LNCAP (cell line): ENCODE measurements at regions not wholly inside any gene's neighbourhood (a gene's known extent, or its start where the extent isn't known, plus 50 kb on each side); places are given as distances from the start of the nearest gene placed in this dataset.

ENCODE experiments used
- TF ChIP-seq, protein P1 (sequence below): fragments of 450-650 bp; IDR thresholded peaks from 2 replicates; pipeline ENCODE4 v1.5.1; 2017; ENCODE audit warnings: mild to moderate bottlenecking

DNA sequence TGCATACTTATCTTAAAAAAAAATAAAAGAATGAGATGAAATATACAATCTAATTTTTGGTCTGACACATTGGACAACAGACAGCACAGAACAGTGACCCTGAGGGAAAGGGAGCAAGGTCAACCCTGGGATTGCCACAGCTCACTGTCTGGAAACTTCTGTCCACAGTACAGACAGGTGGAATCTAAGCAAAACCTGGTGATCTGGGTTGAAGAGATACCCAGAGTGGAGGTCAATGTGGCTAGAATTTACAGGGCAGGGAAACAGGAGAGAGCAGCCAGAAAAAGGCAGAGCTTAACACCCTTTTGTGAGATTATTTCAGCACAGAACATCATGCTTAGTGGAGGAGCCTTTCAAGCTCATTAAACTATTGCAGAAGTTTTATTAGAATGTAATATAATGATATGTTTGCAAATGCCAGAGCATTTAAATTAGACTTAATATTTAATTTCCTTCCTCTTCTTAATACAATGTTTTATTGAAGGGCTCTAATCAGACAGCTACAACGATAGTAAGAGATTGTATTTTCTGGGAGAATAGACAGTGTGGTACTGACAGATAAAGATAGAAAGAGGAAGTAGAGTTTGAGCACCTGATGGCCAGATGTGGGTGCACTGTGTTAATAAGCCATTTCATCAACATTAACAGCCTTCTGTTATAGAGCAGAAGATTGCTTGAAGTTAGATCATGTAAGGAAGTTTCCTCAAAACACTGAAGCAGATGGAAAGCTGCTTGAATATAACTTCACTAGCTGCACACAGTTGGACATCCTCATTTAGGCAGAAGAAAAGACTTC, 309.4 kb downstream of the HGF start:
- TF ChIP-seq, protein P1, sequence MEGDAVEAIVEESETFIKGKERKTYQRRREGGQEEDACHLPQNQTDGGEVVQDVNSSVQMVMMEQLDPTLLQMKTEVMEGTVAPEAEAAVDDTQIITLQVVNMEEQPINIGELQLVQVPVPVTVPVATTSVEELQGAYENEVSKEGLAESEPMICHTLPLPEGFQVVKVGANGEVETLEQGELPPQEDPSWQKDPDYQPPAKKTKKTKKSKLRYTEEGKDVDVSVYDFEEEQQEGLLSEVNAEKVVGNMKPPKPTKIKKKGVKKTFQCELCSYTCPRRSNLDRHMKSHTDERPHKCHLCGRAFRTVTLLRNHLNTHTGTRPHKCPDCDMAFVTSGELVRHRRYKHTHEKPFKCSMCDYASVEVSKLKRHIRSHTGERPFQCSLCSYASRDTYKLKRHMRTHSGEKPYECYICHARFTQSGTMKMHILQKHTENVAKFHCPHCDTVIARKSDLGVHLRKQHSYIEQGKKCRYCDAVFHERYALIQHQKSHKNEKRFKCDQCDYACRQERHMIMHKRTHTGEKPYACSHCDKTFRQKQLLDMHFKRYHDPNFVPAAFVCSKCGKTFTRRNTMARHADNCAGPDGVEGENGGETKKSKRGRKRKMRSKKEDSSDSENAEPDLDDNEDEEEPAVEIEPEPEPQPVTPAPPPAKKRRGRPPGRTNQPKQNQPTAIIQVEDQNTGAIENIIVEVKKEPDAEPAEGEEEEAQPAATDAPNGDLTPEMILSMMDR = no peak

DNA sequence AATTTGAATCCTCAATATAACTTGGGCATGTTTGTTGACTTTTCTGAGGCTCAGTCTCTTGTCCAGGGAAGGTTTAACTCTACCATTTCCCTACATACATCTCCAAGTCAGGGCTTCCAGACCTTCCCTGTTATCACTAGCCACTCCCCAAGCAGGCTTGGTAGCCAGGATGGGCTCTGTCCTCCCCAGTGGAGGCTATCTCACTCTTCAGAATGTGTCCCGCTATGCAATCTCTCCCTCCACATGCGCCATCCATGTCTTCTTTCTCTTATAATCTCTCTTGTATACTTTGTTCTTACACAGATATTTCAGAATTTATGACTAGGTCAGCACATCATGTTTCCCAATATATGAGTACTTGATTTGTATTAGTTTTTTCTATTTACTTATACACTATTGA, 310.4 kb downstream of the HGF start:
- TF ChIP-seq, protein P1 = no peak

DNA sequence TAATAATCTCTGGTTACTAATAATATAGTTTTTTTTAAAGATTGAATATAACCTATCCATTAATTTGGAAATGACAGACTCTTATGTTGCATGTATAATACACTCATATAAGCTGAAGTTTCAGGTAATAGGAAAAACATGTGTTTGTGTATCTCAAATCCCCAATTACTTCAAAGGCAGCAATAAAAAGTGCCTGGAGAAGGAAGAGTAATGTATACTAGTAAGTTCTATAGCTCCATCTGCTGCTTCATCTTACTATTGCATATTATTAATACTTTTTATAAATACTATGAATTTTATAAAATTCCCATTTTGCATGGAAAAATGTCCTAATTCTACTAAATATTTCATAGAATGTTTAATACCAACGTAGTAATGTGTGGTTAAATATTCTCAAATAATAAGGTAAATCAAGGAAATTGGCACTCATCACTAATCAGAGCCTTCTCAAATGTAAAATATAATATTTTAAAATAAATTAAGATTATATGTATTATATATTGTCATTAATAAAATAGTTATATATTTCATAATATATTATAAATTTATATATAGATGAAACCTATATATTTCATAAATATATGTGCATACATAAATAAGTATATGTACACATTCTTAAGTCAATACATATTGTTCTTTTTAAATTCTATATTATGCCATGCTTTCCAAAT, 311.9 kb downstream of the HGF start:
- TF ChIP-seq, protein P1 = peak; percentile 53

DNA sequence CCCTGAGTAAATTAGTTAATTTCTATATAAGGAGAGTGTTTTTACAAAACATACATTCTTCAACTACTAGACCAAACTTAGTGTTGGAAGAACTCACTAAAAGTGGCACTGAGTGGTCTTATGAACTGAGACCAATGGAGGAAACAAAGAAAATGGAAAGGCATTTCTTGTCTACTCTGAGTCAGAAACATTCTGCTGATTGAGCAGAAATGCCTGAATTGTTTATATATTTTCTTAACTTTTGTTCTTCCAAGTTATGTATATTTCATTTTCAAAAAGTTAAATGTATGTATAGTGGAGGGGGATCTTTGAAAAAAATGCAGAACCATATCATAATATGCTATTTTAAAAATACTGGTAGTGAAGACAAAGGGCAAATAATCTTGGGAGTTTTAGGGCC, 320.7 kb downstream of the HGF start:
- TF ChIP-seq, protein P1 = no peak

DNA sequence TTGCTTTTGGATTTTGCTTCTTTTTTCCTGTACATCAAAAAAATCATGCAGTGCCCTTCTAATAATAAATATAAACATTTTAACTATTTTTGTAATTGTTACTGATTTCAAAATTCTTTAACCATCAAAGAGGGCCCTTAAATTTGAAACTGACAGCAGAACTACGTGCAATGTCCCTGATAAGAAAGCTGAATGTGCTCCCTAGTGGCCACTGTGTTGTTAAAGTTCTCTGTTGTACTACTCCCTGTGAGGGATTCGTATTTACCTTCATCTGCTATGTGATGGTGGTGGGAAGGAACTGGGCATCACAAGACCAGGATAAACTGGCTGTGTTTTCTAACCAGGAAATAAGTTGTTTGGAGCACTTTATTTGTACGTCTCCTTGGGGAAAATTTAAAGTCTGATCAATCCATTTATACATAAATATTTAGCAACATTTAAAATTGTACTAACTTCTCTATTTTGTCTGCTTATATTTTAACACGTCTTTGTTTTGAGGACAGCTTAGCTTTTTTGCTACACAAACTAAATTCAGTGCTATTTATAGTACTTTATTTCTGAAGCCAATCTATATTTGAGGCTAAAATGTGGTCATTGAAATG, 322.4 kb downstream of the HGF start:
- TF ChIP-seq, protein P1 = peak; percentile 65

DNA sequence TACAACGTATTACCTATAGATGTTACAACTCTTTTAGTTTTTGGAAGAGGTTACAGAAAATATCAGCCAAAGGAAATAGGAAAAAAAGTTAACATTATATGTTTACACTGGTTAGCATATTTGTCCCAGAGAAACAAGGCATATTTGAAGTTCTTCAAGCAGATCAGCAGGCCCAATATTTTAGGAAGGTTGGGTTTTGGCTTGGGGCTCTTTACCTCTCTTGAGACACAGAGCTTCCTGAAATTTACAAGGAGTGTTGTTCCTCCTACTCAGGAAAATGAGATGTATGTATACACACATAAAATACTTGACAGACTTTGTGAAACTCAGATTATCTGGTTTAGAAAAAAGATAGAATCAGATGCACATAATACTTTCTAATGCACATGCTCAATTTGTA, 323.6 kb downstream of the HGF start:
- TF ChIP-seq, protein P1 = no peak

DNA sequence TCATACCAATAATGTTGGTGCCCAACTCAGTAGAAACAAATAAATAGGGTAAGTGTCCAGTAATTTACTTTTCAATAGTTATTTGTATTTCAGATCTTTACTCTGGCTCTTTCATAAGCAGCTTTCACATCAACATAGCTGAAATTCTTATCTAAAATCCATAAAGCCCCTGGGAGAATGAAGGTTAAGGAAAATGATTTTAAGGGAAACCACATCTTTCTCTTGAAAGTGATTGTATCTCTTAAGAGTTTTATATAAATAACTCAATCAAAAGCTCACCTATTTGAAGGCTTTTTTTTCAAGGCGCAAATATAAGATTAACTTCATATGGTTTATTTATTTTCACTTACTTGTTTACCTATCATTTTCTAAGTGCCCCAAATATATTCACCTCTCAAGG, 324.4 kb downstream of the HGF start:
- TF ChIP-seq, protein P1 = no peak
